GM12873 (cell line): ENCODE measurements at regions not wholly inside any gene's neighbourhood (a gene's known extent, or its start where the extent isn't known, plus 50 kb on each side); places are given as distances from the start of the nearest gene placed in this dataset.

Experiments used
- TF ChIP-seq, protein P1 (sequence below): IDR thresholded peaks from 2 replicates; pipeline ENCODE4 v1.5.1; 2012; ENCODE audit warnings: low read depth, mild to moderate bottlenecking, moderate library complexity, low read length, control low read depth; ENCODE audit not compliant: insufficient read depth; ENCODE audit errors: missing control alignments

GRCh38 chr2:56068746-56069145 lies 115.0 kb upstream of the CCDC85A start:
- TF ChIP-seq, protein P1, sequence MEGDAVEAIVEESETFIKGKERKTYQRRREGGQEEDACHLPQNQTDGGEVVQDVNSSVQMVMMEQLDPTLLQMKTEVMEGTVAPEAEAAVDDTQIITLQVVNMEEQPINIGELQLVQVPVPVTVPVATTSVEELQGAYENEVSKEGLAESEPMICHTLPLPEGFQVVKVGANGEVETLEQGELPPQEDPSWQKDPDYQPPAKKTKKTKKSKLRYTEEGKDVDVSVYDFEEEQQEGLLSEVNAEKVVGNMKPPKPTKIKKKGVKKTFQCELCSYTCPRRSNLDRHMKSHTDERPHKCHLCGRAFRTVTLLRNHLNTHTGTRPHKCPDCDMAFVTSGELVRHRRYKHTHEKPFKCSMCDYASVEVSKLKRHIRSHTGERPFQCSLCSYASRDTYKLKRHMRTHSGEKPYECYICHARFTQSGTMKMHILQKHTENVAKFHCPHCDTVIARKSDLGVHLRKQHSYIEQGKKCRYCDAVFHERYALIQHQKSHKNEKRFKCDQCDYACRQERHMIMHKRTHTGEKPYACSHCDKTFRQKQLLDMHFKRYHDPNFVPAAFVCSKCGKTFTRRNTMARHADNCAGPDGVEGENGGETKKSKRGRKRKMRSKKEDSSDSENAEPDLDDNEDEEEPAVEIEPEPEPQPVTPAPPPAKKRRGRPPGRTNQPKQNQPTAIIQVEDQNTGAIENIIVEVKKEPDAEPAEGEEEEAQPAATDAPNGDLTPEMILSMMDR = no peak

DNA sequence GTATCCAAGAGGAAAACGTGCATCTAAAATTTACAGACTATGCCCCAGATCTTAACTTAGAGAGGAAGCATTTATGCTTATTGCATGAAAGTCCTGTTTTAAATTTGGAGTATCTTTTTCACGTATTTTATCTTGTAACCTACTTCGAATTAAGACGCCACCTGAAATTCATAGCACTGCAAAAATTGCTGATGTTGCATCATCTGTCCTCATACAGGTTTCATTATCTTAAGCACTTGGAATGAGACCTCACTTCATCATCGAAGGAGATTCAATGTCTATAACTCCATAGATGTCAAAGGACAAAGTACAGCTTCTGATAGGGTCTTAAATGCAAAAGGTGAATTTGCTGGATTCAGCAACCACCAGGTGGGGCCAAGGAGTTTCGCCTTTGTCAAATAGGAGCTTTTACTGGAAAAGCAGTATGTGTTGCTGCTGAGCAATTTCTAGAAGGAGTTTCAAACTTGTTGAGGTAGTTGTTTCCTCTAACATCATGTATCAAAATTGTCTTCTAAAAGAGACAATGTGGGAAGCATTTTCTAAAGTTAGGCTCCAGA lies 106.4 kb upstream of the CCDC85A start:
- TF ChIP-seq, protein P1 = peak; percentile 50

DNA sequence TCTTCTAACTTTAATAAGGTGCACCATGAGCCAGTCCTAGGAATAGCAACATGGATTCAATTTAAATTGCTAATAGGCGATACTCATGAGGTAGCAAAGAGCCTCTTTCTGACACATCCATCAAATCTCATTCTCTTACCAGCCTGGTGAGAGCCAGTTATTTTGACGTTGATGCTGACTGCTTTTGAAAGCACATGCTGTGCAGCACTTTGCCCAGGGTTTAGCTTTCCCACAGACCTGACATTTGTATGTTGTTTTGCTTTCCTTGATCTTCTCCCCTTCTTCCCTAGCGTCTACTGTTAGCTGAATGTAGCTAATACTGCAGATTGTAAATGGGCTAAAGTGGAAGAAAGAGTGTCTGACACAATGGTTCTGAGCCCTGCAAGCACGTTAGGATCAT lies 101.1 kb upstream of the CCDC85A start:
- TF ChIP-seq, protein P1 = no peak

DNA sequence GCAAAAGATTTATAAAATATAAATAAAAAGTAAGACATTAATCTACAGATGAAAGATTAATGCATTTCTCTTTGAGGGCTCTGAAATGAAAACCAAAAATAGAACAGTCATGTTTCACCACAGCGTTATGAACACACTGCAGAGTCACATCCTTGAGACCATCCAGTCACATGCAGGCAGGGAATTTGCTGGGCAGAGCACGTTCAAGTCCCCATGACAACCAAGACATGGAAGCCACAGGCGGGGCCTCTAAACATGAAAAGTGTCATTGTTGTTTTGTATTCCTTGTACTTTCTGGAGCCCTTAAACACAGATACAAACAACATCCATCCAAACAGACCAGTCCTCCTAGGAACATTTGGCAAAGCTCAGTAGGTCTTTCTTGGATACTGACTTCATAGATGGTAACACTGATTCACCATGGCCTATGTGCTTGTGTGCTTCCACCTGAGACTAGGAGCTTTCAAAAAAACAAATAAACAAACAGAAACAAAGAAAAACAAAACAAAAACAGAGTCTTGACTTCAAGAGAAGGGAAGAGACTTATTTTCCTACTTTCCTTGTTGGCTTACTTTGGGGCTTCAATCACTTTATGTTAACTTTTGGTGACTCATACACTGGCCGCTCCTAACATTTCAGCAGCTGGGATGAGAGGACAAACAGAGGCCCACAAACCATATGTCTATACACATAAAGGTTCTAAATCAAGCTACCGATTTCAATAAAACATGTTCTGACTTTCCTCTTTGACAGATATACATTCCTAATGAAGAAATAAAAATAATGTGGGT lies 99.5 kb upstream of the CCDC85A start:
- TF ChIP-seq, protein P1 = no peak

DNA sequence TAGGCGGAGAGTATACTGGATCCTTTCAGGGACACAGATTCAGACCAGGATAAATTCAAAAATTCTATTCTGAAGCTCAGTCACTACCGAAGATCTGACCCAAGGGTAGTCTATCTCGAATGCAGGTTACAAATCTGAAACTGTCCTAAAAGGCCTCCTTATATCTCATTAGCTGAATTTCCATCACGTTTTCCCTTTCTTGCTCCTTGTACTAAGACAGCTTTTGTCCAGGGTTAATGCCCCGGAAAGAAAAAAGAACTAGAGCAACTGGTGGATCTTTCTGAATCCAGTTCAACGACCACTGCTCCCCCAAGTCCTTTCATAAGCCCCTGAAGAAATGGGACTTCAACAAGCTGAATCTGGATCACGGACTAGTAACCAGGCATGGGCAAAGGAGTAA lies 97.5 kb upstream of the CCDC85A start:
- TF ChIP-seq, protein P1 = no peak

GRCh38 chr2:56088411-56088810 lies 95.4 kb upstream of the CCDC85A start:
- TF ChIP-seq, protein P1 = no peak

GRCh38 chr2:56089931-56090330 lies 93.9 kb upstream of the CCDC85A start:
- TF ChIP-seq, protein P1 = no peak
